B cell (primary cell): ENCODE measurements at regions not wholly inside any gene's neighbourhood (a gene's known extent, or its start where the extent isn't known, plus 50 kb on each side); places are given as distances from the start of the nearest gene placed in this dataset.
"Not testable (repeated sequence)": the region's sequence is repeated elsewhere in the genome, so short reads cannot be mapped to it uniquely, and the experiment has no call there.

Experiments used
- ATAC-seq: fragments of 200-7000 bp; cut with Tn5 transposase; one replicate; pipeline ENCODE4 v1.10.0; 2021; ENCODE audit warnings: low read depth, mild to moderate bottlenecking, moderate number of reproducible peaks, moderate library complexity
- CTCF ChIA-PET: fragments of 350-600 bp; sonication (Branson Sonifier 250); formaldehyde crosslinking; loops from one replicate; lab custom pipeline; 2021; ENCODE audit warnings: antibody characterized with exemption, inconsistent platforms; lab: Charles Lee
- POLR2A ChIA-PET: fragments of 350-600 bp; sonication (Branson Sonifier 250); formaldehyde crosslinking; loops from one replicate; lab custom pipeline; 2021; ENCODE audit warnings: antibody characterized with exemption; lab: Charles Lee
- DNase-seq: peaks from one replicate; pipeline ENCODE4 v3.0.0; 2013
- H2AFZ ChIP-seq: 2 replicates; pipeline ENCODE4 v1.6.1; 2012; ENCODE audit warnings: mild to moderate bottlenecking, low read depth, low read length; ENCODE audit not compliant: insufficient read depth, poor library complexity, severe bottlenecking
- H3K27ac ChIP-seq, 2 donors: 1 replicate in 1 of 2; 2 replicates in 1 of 2; pipeline ENCODE4 v1.5.1; 2012 to 2013; ENCODE audit warnings: low read length in 2 of 2, mild to moderate bottlenecking in 2 of 2, moderate library complexity in 1 of 2
- H3K27me3 ChIP-seq, 4 experiments: fragments of 200-600 bp in 1 of 4; sonication (generic) in 1 of 4; replicated peaks in 1 of 4; 1 replicate in 2 of 4; 2 replicates in 2 of 4; pipeline versions ENCODE4 v1.6.1 to v1.7.0; 2013 to 2016; ENCODE audit warnings: low read length in 3 of 4, mild to moderate bottlenecking in 2 of 4, mixed read lengths in 1 of 4, moderate library complexity in 1 of 4; ENCODE audit not compliant: insufficient read depth in 4 of 4, control insufficient read depth in 3 of 4; ENCODE audit errors: control extremely low read depth in 1 of 4
- H3K36me3 ChIP-seq, 2 experiments: replicated peaks in 1 of 2; 1 replicate in 1 of 2; 2 replicates in 1 of 2; pipeline versions ENCODE4 v1.6.1 to v1.7.1; 2013; ENCODE audit warnings: low read length in 1 of 2; ENCODE audit not compliant: insufficient read depth in 2 of 2, control insufficient read depth in 1 of 2; ENCODE audit errors: control extremely low read depth in 1 of 2, extremely low read depth in 1 of 2
- H3K4me1 ChIP-seq, 2 donors: fragments of 200-600 bp in 1 of 2; sonication (generic) in 1 of 2; 1 replicate in 1 of 2; 2 replicates in 1 of 2; pipeline versions ENCODE4 v1.5.1 to v1.6.1; 2013 to 2017; ENCODE audit warnings: low read length in 2 of 2; ENCODE audit not compliant: control insufficient read depth in 2 of 2, insufficient read depth in 2 of 2
- H3K4me2 ChIP-seq: replicated peaks from 2 replicates; pipeline ENCODE3; 2012; ENCODE audit warnings: mild to moderate bottlenecking, low read depth, low read length; ENCODE audit not compliant: poor library complexity, severe bottlenecking
- H3K4me3 ChIP-seq, 5 experiments: fragments of 200-600 bp in 1 of 5; sonication (generic) in 1 of 5; 1 replicate in 3 of 5; 2 replicates in 2 of 5; pipeline versions ENCODE4 v1.5.1 to v1.7.0; 2011 to 2016; ENCODE audit warnings: low read length in 4 of 5, mild to moderate bottlenecking in 4 of 5, low read depth in 2 of 5, control low read depth in 1 of 5, moderate library complexity in 1 of 5; ENCODE audit not compliant: insufficient read depth in 1 of 5; ENCODE audit errors: control extremely low read depth in 1 of 5, extremely low read depth in 1 of 5
- H3K79me2 ChIP-seq: fragments of 200-600 bp; sonication (generic); one replicate; pipeline ENCODE4 v1.6.0; 2016; ENCODE audit warnings: low read length; ENCODE audit not compliant: control insufficient read depth, insufficient read depth
- H3K9ac ChIP-seq: fragments of 200-600 bp; sonication (generic); 2 replicates; pipeline ENCODE4 v1.6.1; 2017; ENCODE audit warnings: mild to moderate bottlenecking, low read length, moderate library complexity
- H3K9me3 ChIP-seq, 3 donors: one replicate each; pipeline versions ENCODE4 v1.6.1 to v1.7.1; 2013; ENCODE audit warnings: low read length in 2 of 3; ENCODE audit not compliant: control insufficient read depth in 2 of 3, insufficient read depth in 1 of 3; ENCODE audit errors: control extremely low read depth in 1 of 3
- H4K20me1 ChIP-seq: 2 replicates; pipeline ENCODE4 v1.6.0; 2012; ENCODE audit warnings: mild to moderate bottlenecking, low read length; ENCODE audit not compliant: insufficient read depth, control insufficient read depth, poor library complexity, severe bottlenecking
- H3K27ac Mint-ChIP-seq: one replicate; pipeline ENCODE4 v1.8.0; 2021; ENCODE audit warnings: mixed read lengths
- H3K27me3 Mint-ChIP-seq: one replicate; pipeline ENCODE4 v1.8.0; 2021; ENCODE audit warnings: mixed read lengths
- H3K4me1 Mint-ChIP-seq: one replicate; pipeline ENCODE4 v1.8.0; 2021; ENCODE audit warnings: mixed read lengths
- H3K4me3 Mint-ChIP-seq: one replicate; pipeline ENCODE4 v1.8.0; 2021; ENCODE audit warnings: mixed read lengths
- H3K9me3 Mint-ChIP-seq: one replicate; pipeline ENCODE4 v1.8.0; 2022; ENCODE audit warnings: mixed read lengths; ENCODE audit not compliant: insufficient read depth
- EZH2 ChIP-seq: IDR thresholded peaks from 2 replicates; pipeline ENCODE4 v1.6.1; 2012; ENCODE audit warnings: borderline replicate concordance, low read depth, mild to moderate bottlenecking, moderate library complexity, low read length; ENCODE audit not compliant: insufficient read depth, poor library complexity, severe bottlenecking
- WGBS: methylation state at CpG from one replicate; pipeline ENCODE4 v1.1.5; 2013; ENCODE audit warnings: missing lambda C conversion rate; ENCODE audit not compliant: insufficient coverage; 5-methylcytosine and 5-hydroxymethylcytosine counted together
- intact Hi-C: fragments of 100-400 bp; cut with micrococcal nuclease; formaldehyde crosslinking; loops from one replicate; pipeline ENCODE4 v1.10.0; 2022
- TF ChIP-seq, protein P1 (sequence below): fragments of 200-600 bp; IDR thresholded peaks from one replicate; pipeline ENCODE4 v1.8.0; 2022; ENCODE audit warnings: antibody characterized with exemption, mild to moderate bottlenecking

DNA sequence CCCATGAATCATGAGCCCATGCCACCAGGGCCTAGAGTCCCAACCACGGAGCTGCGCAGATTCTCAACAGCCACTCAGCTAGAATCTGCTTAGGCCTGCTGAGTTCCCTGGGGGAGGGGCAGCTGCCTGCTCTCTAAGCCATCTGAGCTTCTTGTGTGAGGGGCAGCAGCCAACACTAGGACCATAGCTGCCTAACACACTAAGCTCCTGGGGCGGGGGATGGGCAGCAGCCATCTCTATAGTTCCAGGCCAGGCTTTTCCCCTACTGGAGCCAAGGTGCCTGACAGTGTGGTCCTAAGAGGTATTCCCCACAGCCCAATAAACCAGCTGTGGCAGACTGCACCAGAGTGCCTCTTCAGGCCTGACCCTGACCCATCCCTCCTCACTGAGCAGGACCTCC is 255.9 kb upstream of the ACO1 start:
- H3K4me3 Mint-ChIP-seq, result no peak overlapping the region
- H3K27me3 Mint-ChIP-seq, result no peaks in the 10 kb centered on the region
- ChIA-PET POLR2A (no interaction called here), CTCF (no interaction called here)
- no peak overlapping the region for H3K4me3 ChIP-seq
- H3K9me3 Mint-ChIP-seq, result no peaks in the 10 kb centered on the region
- H3K79me2 ChIP-seq, result no peaks in the 10 kb centered on the region
- WGBS, result 100% methylated on average over 3 of the region's 3 CpGs
- H4K20me1 ChIP-seq, result no peaks in the 10 kb centered on the region
- H3K4me1 ChIP-seq, result no peaks in the 10 kb centered on the region
- no peak overlapping the region for H3K27ac ChIP-seq
- TF ChIP-seq, protein P1, sequence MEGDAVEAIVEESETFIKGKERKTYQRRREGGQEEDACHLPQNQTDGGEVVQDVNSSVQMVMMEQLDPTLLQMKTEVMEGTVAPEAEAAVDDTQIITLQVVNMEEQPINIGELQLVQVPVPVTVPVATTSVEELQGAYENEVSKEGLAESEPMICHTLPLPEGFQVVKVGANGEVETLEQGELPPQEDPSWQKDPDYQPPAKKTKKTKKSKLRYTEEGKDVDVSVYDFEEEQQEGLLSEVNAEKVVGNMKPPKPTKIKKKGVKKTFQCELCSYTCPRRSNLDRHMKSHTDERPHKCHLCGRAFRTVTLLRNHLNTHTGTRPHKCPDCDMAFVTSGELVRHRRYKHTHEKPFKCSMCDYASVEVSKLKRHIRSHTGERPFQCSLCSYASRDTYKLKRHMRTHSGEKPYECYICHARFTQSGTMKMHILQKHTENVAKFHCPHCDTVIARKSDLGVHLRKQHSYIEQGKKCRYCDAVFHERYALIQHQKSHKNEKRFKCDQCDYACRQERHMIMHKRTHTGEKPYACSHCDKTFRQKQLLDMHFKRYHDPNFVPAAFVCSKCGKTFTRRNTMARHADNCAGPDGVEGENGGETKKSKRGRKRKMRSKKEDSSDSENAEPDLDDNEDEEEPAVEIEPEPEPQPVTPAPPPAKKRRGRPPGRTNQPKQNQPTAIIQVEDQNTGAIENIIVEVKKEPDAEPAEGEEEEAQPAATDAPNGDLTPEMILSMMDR, result no peak
- no peak for TF ChIP-seq EZH2
- no peak overlapping the region for H3K27ac Mint-ChIP-seq
- H3K4me2 ChIP-seq, result no peak overlapping the region
- no peaks in the 10 kb centered on the region for H3K36me3 ChIP-seq
- no peaks in the 10 kb centered on the region for H3K4me1 Mint-ChIP-seq
- no peak for ATAC-seq
- peaks cover 0 to 9% (median 0%) of the 10 kb centered on the region in 3 donors for H3K9me3 ChIP-seq
- H3K9ac ChIP-seq, result no peak overlapping the region
- intact Hi-C loops, result no loop called here
- H2AFZ ChIP-seq, result no peak overlapping the region
- no peaks in the 10 kb centered on the region for H3K27me3 ChIP-seq
- DNase-seq, result no peak

DNA sequence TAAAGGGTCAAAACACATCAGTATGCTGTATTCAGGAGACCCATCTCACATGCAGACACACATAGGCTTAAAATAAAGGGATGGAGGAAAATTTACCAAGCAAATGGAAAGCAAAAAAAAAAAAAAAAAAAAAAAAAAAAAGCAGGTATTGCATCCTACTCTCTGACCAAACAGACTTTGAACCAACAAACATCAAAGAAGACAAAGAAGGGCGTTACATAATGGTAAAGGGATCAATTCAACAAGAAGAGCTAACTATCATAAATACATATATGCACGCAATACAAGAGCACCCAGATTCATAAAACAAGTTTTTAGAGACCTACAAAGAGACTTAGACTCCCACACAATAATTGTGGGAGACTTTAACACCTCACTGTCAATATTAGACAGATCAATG is 253.7 kb upstream of the ACO1 start:
- ATAC-seq, H3K4me1 Mint-ChIP-seq, H3K4me3 Mint-ChIP-seq, intact Hi-C loops, H3K9ac ChIP-seq, H3K4me1 ChIP-seq, H3K9me3 Mint-ChIP-seq, H3K27ac Mint-ChIP-seq, POLR2A ChIA-PET, CTCF ChIA-PET, H3K36me3 ChIP-seq, H3K79me2 ChIP-seq, H3K27me3 ChIP-seq, DNase-seq, H3K9me3 ChIP-seq, H3K27ac ChIP-seq, H3K4me3 ChIP-seq, H2AFZ ChIP-seq, H3K27me3 Mint-ChIP-seq, H3K4me2 ChIP-seq, H4K20me1 ChIP-seq: not testable (repeated sequence)
- no CpG with 5 or more reads among the region's 2 CpGs for WGBS
